ENCODE measurements at regions not wholly inside any gene's neighbourhood (a gene's known extent, or its start where the extent isn't known, plus 50 kb on each side); places are given as distances from the start of the nearest gene placed in this dataset.
A peak's percentile ranks its signal among the peaks of the same experiment; 100 is the strongest.
"Not testable (repeated sequence)": the region's sequence is repeated elsewhere in the genome, so short reads cannot be mapped to it uniquely, and the experiment has no call there.

- H3K9ac ChIP-seq (ENCODE audit: insufficient read depth, low read length): no peak overlapping the region
- H3K9me3 ChIP-seq (ENCODE audit: control insufficient read depth, insufficient read depth, low read depth, low read length): no peaks in the 10 kb centered on the region
- no peaks in the 10 kb centered on the region for H3K36me3 ChIP-seq (ENCODE audit: control insufficient read depth, insufficient read depth, low read length)
- H3K4me1 ChIP-seq (ENCODE audit: control insufficient read depth, extremely low read depth, insufficient read depth, low read length): no peaks in the 10 kb centered on the region
- no peaks in the 10 kb centered on the region for H3K79me2 ChIP-seq (ENCODE audit: control insufficient read depth, insufficient read depth, low read length)
- H3K27ac ChIP-seq (ENCODE audit: insufficient read depth, low read length): no peak overlapping the region
- H3K4me3 ChIP-seq (replicated peaks in 1 of 4; ENCODE audit: control extremely low read depth in 1 of 4, insufficient read depth in 1 of 4, low read depth in 3 of 4, low read length in 4 of 4): no peak overlapping the region
- no peak overlapping the region for H3K4me2 ChIP-seq (ENCODE audit: extremely low read depth, insufficient read depth, low read length)
- H2AFZ ChIP-seq (ENCODE audit: low read length): no peak overlapping the region
- TF ChIP-seq CTCF (conservative IDR thresholded peaks at IDR 0.05 in 1 of 2, IDR thresholded peaks at IDR 0.05 in 1 of 2; ENCODE audit: low read depth in 1 of 2, low read length in 2 of 2) (no peak), EZH2 (IDR thresholded peaks at IDR 0.05; ENCODE audit: low read length, missing control alignments) (no peak)
- no peaks in the 10 kb centered on the region for H4K20me1 ChIP-seq (ENCODE audit: control insufficient read depth, extremely low read depth, insufficient read depth, low read length)
- no peaks in the 10 kb centered on the region for H3K27me3 ChIP-seq (ENCODE audit: control insufficient read depth, insufficient read depth, low read length)
- no peak for DNase-seq (ENCODE audit: low read depth in 2 of 2)
Measured at GRCh38 chr2:223494496-223494895, 107.7 kb downstream of the SCG2 start.

- Histone ChIP-seq H3K27me3 (ENCODE audit: control insufficient read depth, insufficient read depth, low read length) (no peaks in the 10 kb centered on the region), H3K79me2 (ENCODE audit: control insufficient read depth, insufficient read depth, low read length) (no peaks in the 10 kb centered on the region), H4K20me1 (ENCODE audit: control insufficient read depth, extremely low read depth, insufficient read depth, low read length) (no peaks in the 10 kb centered on the region), H3K27ac (ENCODE audit: insufficient read depth, low read length) (no peak overlapping the region), H3K9ac (ENCODE audit: insufficient read depth, low read length) (no peak overlapping the region), H3K36me3 (ENCODE audit: control insufficient read depth, insufficient read depth, low read length) (no peaks in the 10 kb centered on the region), H3K4me1 (ENCODE audit: control insufficient read depth, extremely low read depth, insufficient read depth, low read length) (no peaks in the 10 kb centered on the region), H3K4me3 (replicated peaks in 1 of 4; ENCODE audit: control extremely low read depth in 1 of 4, insufficient read depth in 1 of 4, low read depth in 3 of 4, low read length in 4 of 4) (no peak overlapping the region), H3K4me2 (ENCODE audit: extremely low read depth, insufficient read depth, low read length) (no peak overlapping the region), H2AFZ (ENCODE audit: low read length) (no peak overlapping the region), H3K9me3 (ENCODE audit: control insufficient read depth, insufficient read depth, low read depth, low read length) (no peaks in the 10 kb centered on the region)
- no peak for TF ChIP-seq CTCF (conservative IDR thresholded peaks at IDR 0.05 in 1 of 2, IDR thresholded peaks at IDR 0.05 in 1 of 2; ENCODE audit: low read depth in 1 of 2, low read length in 2 of 2)
- no peak for TF ChIP-seq EZH2 (IDR thresholded peaks at IDR 0.05; ENCODE audit: low read length, missing control alignments)
- DNase-seq (ENCODE audit: low read depth in 2 of 2): peak in 1 of 2 donors; percentile 45
Measured at GRCh38 chr2:223494942-223495341, 107.2 kb downstream of the SCG2 start.

- not testable (repeated sequence) for H3K4me3 ChIP-seq (replicated peaks in 1 of 4; ENCODE audit: control extremely low read depth in 1 of 4, insufficient read depth in 1 of 4, low read depth in 3 of 4, low read length in 4 of 4); H3K79me2 ChIP-seq (ENCODE audit: control insufficient read depth, insufficient read depth, low read length); H3K9ac ChIP-seq (ENCODE audit: insufficient read depth, low read length); H3K4me2 ChIP-seq (ENCODE audit: extremely low read depth, insufficient read depth, low read length); H4K20me1 ChIP-seq (ENCODE audit: control insufficient read depth, extremely low read depth, insufficient read depth, low read length); H3K27me3 ChIP-seq (ENCODE audit: control insufficient read depth, insufficient read depth, low read length); H3K36me3 ChIP-seq (ENCODE audit: control insufficient read depth, insufficient read depth, low read length); DNase-seq (ENCODE audit: low read depth in 2 of 2); H3K4me1 ChIP-seq (ENCODE audit: control insufficient read depth, extremely low read depth, insufficient read depth, low read length); H2AFZ ChIP-seq (ENCODE audit: low read length); H3K27ac ChIP-seq (ENCODE audit: insufficient read depth, low read length); H3K9me3 ChIP-seq (ENCODE audit: control insufficient read depth, insufficient read depth, low read depth, low read length)
Measured at GRCh38 chr2:223496853-223497252, 105.3 kb downstream of the SCG2 start.

Measured in fibroblast of lung (primary cell).